H1 (cell line): ENCODE measurements at regions not wholly inside any gene's neighbourhood (a gene's known extent, or its start where the extent isn't known, plus 50 kb on each side); places are given as distances from the start of the nearest gene placed in this dataset.

Experiments used
- BACH1 ChIP-seq: IDR thresholded peaks from 2 replicates; pipeline ENCODE4 v1.6.1; 2012; ENCODE audit warnings: low read length, improper control_type of control experiment
- JUN ChIP-seq: IDR thresholded peaks from 2 replicates; pipeline ENCODE4 v1.6.1; 2011; ENCODE audit warnings: low read depth, mild to moderate bottlenecking, improper control_type of control experiment, low read length
- MAFK ChIP-seq: IDR thresholded peaks from 2 replicates; pipeline ENCODE4 v1.6.1; 2012; ENCODE audit warnings: low read depth, mild to moderate bottlenecking, improper control_type of control experiment, low read length
- NANOG ChIP-seq: IDR thresholded peaks from 2 replicates; pipeline ENCODE4 v1.6.1; 2011; ENCODE audit warnings: low read length, low read depth, mild to moderate bottlenecking, inconsistent platforms; ENCODE audit not compliant: insufficient read depth, poor library complexity, severe bottlenecking
- RNF2 ChIP-seq: fragments of 200-900, 300-1000 bp; sonication (generic); IDR thresholded peaks from 2 replicates; pipeline ENCODE4 v1.7.1; 2016; ENCODE audit warnings: borderline replicate concordance, low read depth, mild to moderate bottlenecking, antibody characterized with exemption, low read length; ENCODE audit not compliant: poor library complexity, severe bottlenecking; ENCODE audit errors: missing control alignments
- TAF7 ChIP-seq: optimal IDR thresholded peaks from 2 replicates; pipeline ENCODE3; 2011; ENCODE audit warnings: low read depth, mild to moderate bottlenecking, inconsistent platforms, low read length, moderate library complexity, borderline replicate concordance
- TCF12 ChIP-seq: IDR thresholded peaks from 2 replicates; pipeline ENCODE4 v1.6.1; 2011; ENCODE audit warnings: low read depth, mild to moderate bottlenecking, low read length
- TF ChIP-seq, protein P1 (sequence below): IDR thresholded peaks from 2 replicates; pipeline ENCODE4 v1.6.1; 2012; ENCODE audit warnings: inconsistent platforms

GRCh38 chr11:70558681-70559080 is 160.4 kb downstream of the CTTN start (continued):
- no peak for TF ChIP-seq TAF7
- TF ChIP-seq, protein P1, sequence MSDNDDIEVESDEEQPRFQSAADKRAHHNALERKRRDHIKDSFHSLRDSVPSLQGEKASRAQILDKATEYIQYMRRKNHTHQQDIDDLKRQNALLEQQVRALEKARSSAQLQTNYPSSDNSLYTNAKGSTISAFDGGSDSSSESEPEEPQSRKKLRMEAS, result no peak
- TF ChIP-seq TCF12, result no peak
- TF ChIP-seq MAFK, result no peak
- no peak for TF ChIP-seq JUN
- no peak for TF ChIP-seq BACH1
- TF ChIP-seq RNF2, result no peak
- TF ChIP-seq NANOG, result no peak
